ENCODE measurements at regions not wholly inside any gene's neighbourhood (a gene's known extent, or its start where the extent isn't known, plus 50 kb on each side); places are given as distances from the start of the nearest gene placed in this dataset.
"Not testable (repeated sequence)": the region's sequence is repeated elsewhere in the genome, so short reads cannot be mapped to it uniquely, and the experiment has no call there.

- Mint-ChIP-seq H3K27ac (no peak overlapping the region), H3K36me3 (ENCODE audit: low read depth) (no peaks in the 10 kb centered on the region), H3K4me1 (ENCODE audit: low read depth) (no peaks in the 10 kb centered on the region), H3K4me3 (no peak overlapping the region), H3K9me3 (no peaks in the 10 kb centered on the region), H3K27me3 (peaks cover 1% of the 10 kb centered on the region)
- intact Hi-C loops (cut with micrococcal nuclease), result no loop called here
These were observed 325.8 kb upstream of the CCL2 start for GRCh38 chr17:33929181-33929724.

- H3K36me3 Mint-ChIP-seq (ENCODE audit: low read depth); H3K9me3 Mint-ChIP-seq; H3K4me1 Mint-ChIP-seq (ENCODE audit: low read depth); intact Hi-C loops (cut with micrococcal nuclease); H3K27ac Mint-ChIP-seq; H3K4me3 Mint-ChIP-seq; H3K27me3 Mint-ChIP-seq: not testable (repeated sequence)
These were observed 323.8 kb upstream of the CCL2 start for GRCh38 chr17:33931148-33931814.

- Mint-ChIP-seq H3K4me3 (no peak overlapping the region), H3K27me3 (peaks cover 1% of the 10 kb centered on the region), H3K27ac (no peak overlapping the region), H3K9me3 (no peaks in the 10 kb centered on the region), H3K36me3 (ENCODE audit: low read depth) (no peaks in the 10 kb centered on the region), H3K4me1 (ENCODE audit: low read depth) (no peaks in the 10 kb centered on the region)
- intact Hi-C loops (cut with micrococcal nuclease), result no loop called here
These were observed 322.1 kb upstream of the CCL2 start for GRCh38 chr17:33932996-33933395.

- Mint-ChIP-seq H3K27ac (no peak overlapping the region), H3K27me3 (no peaks in the 10 kb centered on the region)
These were observed 321.5 kb upstream of the CCL2 start for GRCh38 chr17:33933576-33933975.

GRCh38 chr17:33934696-33935095 is 320.4 kb upstream of the CCL2 start:
- Mint-ChIP-seq H3K27ac (no peak overlapping the region), H3K4me3 (no peak overlapping the region), H3K9me3 (no peaks in the 10 kb centered on the region), H3K36me3 (ENCODE audit: low read depth) (no peaks in the 10 kb centered on the region), H3K27me3 (no peaks in the 10 kb centered on the region), H3K4me1 (ENCODE audit: low read depth) (no peaks in the 10 kb centered on the region)
- intact Hi-C loops (cut with micrococcal nuclease), result no loop called here

More at GRCh38 chr17:33933576-33933975, 321.5 kb upstream of the CCL2 start:
- Mint-ChIP-seq H3K4me1 (ENCODE audit: low read depth) (no peaks in the 10 kb centered on the region), H3K9me3 (no peaks in the 10 kb centered on the region), H3K36me3 (ENCODE audit: low read depth) (no peaks in the 10 kb centered on the region), H3K4me3 (no peak overlapping the region)
- intact Hi-C loops (cut with micrococcal nuclease), result no loop called here

- no peaks in the 10 kb centered on the region for H3K27me3 Mint-ChIP-seq
These were observed 319.3 kb upstream of the CCL2 start for GRCh38 chr17:33935822-33936221.

GRCh38 chr17:33936764-33937163 is 318.3 kb upstream of the CCL2 start:
- Mint-ChIP-seq H3K27me3 (no peaks in the 10 kb centered on the region), H3K27ac (no peak overlapping the region), H3K4me1 (ENCODE audit: low read depth) (no peaks in the 10 kb centered on the region), H3K4me3 (no peak overlapping the region), H3K36me3 (ENCODE audit: low read depth) (no peaks in the 10 kb centered on the region), H3K9me3 (no peaks in the 10 kb centered on the region)
- intact Hi-C loops (cut with micrococcal nuclease), result no loop called here

More at GRCh38 chr17:33935822-33936221, 319.3 kb upstream of the CCL2 start:
- H3K4me1 Mint-ChIP-seq (ENCODE audit: low read depth), result no peaks in the 10 kb centered on the region
- no peak overlapping the region for H3K4me3 Mint-ChIP-seq
- H3K27ac Mint-ChIP-seq, result no peak overlapping the region
- no peaks in the 10 kb centered on the region for H3K9me3 Mint-ChIP-seq
- intact Hi-C loops (cut with micrococcal nuclease), result no loop called here
- H3K36me3 Mint-ChIP-seq (ENCODE audit: low read depth), result no peaks in the 10 kb centered on the region

GRCh38 chr17:33939959-33940358 is 315.1 kb upstream of the CCL2 start:
- no peak overlapping the region for H3K27ac Mint-ChIP-seq
- no peaks in the 10 kb centered on the region for H3K27me3 Mint-ChIP-seq
- H3K9me3 Mint-ChIP-seq, result no peaks in the 10 kb centered on the region
- H3K36me3 Mint-ChIP-seq (ENCODE audit: low read depth), result no peaks in the 10 kb centered on the region
- no peak overlapping the region for H3K4me3 Mint-ChIP-seq
- H3K4me1 Mint-ChIP-seq (ENCODE audit: low read depth), result no peaks in the 10 kb centered on the region
- intact Hi-C loops (cut with micrococcal nuclease), result no loop called here

- intact Hi-C loops (cut with micrococcal nuclease), result no loop called here
- no peaks in the 10 kb centered on the region for H3K4me1 Mint-ChIP-seq (ENCODE audit: low read depth)
- no peak overlapping the region for H3K4me3 Mint-ChIP-seq
- no peaks in the 10 kb centered on the region for H3K9me3 Mint-ChIP-seq
- H3K36me3 Mint-ChIP-seq (ENCODE audit: low read depth), result no peaks in the 10 kb centered on the region
- no peaks in the 10 kb centered on the region for H3K27me3 Mint-ChIP-seq
- no peak overlapping the region for H3K27ac Mint-ChIP-seq
These were observed 314.2 kb upstream of the CCL2 start for GRCh38 chr17:33940769-33941370.

- Mint-ChIP-seq H3K4me1 (ENCODE audit: low read depth) (no peaks in the 10 kb centered on the region), H3K27me3 (no peaks in the 10 kb centered on the region), H3K27ac (no peak overlapping the region), H3K36me3 (ENCODE audit: low read depth) (no peaks in the 10 kb centered on the region), H3K9me3 (no peaks in the 10 kb centered on the region), H3K4me3 (no peak overlapping the region)
- intact Hi-C loops (cut with micrococcal nuclease), result no loop called here
These were observed 313.3 kb upstream of the CCL2 start for GRCh38 chr17:33941744-33942143.

GRCh38 chr17:33942414-33942813 is 312.7 kb upstream of the CCL2 start:
- intact Hi-C loops (cut with micrococcal nuclease), result no loop called here
- no peaks in the 10 kb centered on the region for H3K4me1 Mint-ChIP-seq (ENCODE audit: low read depth)
- H3K4me3 Mint-ChIP-seq, result no peak overlapping the region
- H3K27ac Mint-ChIP-seq, result no peak overlapping the region
- no peaks in the 10 kb centered on the region for H3K27me3 Mint-ChIP-seq
- H3K9me3 Mint-ChIP-seq, result no peaks in the 10 kb centered on the region
- H3K36me3 Mint-ChIP-seq (ENCODE audit: low read depth), result no peaks in the 10 kb centered on the region

GRCh38 chr17:33944412-33944811 is 310.7 kb upstream of the CCL2 start:
- intact Hi-C loops (cut with micrococcal nuclease), result no loop called here
- no peak overlapping the region for H3K27ac Mint-ChIP-seq
- H3K4me1 Mint-ChIP-seq (ENCODE audit: low read depth), result no peaks in the 10 kb centered on the region
- no peak overlapping the region for H3K4me3 Mint-ChIP-seq
- no peaks in the 10 kb centered on the region for H3K9me3 Mint-ChIP-seq
- no peaks in the 10 kb centered on the region for H3K36me3 Mint-ChIP-seq (ENCODE audit: low read depth)
- H3K27me3 Mint-ChIP-seq, result no peaks in the 10 kb centered on the region

GRCh38 chr17:33944826-33945225 is 310.3 kb upstream of the CCL2 start:
- H3K4me1 Mint-ChIP-seq (ENCODE audit: low read depth), result no peaks in the 10 kb centered on the region
- H3K4me3 Mint-ChIP-seq, result no peak overlapping the region
- intact Hi-C loops (cut with micrococcal nuclease), result no loop called here
- no peak overlapping the region for H3K27ac Mint-ChIP-seq
- no peaks in the 10 kb centered on the region for H3K9me3 Mint-ChIP-seq
- H3K27me3 Mint-ChIP-seq, result no peaks in the 10 kb centered on the region
- H3K36me3 Mint-ChIP-seq (ENCODE audit: low read depth), result no peaks in the 10 kb centered on the region

- intact Hi-C loops (cut with micrococcal nuclease), result no loop called here
- H3K36me3 Mint-ChIP-seq (ENCODE audit: low read depth), result no peaks in the 10 kb centered on the region
- no peak overlapping the region for H3K4me3 Mint-ChIP-seq
- H3K9me3 Mint-ChIP-seq, result no peaks in the 10 kb centered on the region
- H3K4me1 Mint-ChIP-seq (ENCODE audit: low read depth), result no peaks in the 10 kb centered on the region
- H3K27me3 Mint-ChIP-seq, result no peaks in the 10 kb centered on the region
- no peak overlapping the region for H3K27ac Mint-ChIP-seq
These were observed 309.2 kb upstream of the CCL2 start for GRCh38 chr17:33945646-33946546.

Data from dendritic cell treated with granulocyte-macrophage colony-stimulating factor and Interleukin-4, amounts not matched to agents 40 ng/mL and 50 ng/mL, for 4 days (primary cell).